Neural progenitor cell (in vitro differentiated cells): ENCODE measurements at regions not wholly inside any gene's neighbourhood (a gene's known extent, or its start where the extent isn't known, plus 50 kb on each side); places are given as distances from the start of the nearest gene placed in this dataset.

Experiments used
- DNase-seq: peaks from one replicate; pipeline ENCODE4 v3.0.0-alpha.2; 2016; ENCODE audit warnings: low spot score
- H2AFZ ChIP-seq: fragments of 200-600 bp; sonication (generic); replicated peaks from 2 replicates; pipeline ENCODE4 v1.6.1; 2016; ENCODE audit warnings: antibody characterized with exemption
- H3F3A ChIP-seq: fragments of 200-600 bp; sonication (generic); 2 replicates; pipeline ENCODE4 v1.6.1; 2016; ENCODE audit warnings: antibody characterized with exemption, low read depth
- H3K27ac ChIP-seq: fragments of 200-600 bp; sonication (generic); 2 replicates; pipeline ENCODE4 v1.5.1; 2016; ENCODE audit warnings: mild to moderate bottlenecking
- H3K27me3 ChIP-seq: fragments of 200-600 bp; sonication (generic); 2 replicates; pipeline ENCODE4 v1.6.1; 2016; ENCODE audit warnings: mild to moderate bottlenecking, moderate library complexity
- H3K36me3 ChIP-seq: fragments of 200-600 bp; sonication (generic); 2 replicates; pipeline ENCODE4 v1.5.1; 2016
- H3K4me1 ChIP-seq: fragments of 200-600 bp; sonication (generic); 2 replicates; pipeline ENCODE4 v1.6.1; 2016; ENCODE audit warnings: mixed run types
- H3K4me2 ChIP-seq: fragments of 200-600 bp; sonication (generic); 2 replicates; pipeline ENCODE4 v1.6.1; 2016
- H3K4me3 ChIP-seq: fragments of 200-600 bp; sonication (generic); 2 replicates; pipeline ENCODE4 v1.5.1; 2016
- H3K79me2 ChIP-seq: fragments of 200-600 bp; sonication (generic); 2 replicates; pipeline ENCODE4 v1.6.1; 2016; ENCODE audit warnings: low read depth
- H3K9ac ChIP-seq: fragments of 200-600 bp; sonication (generic); 2 replicates; pipeline ENCODE4 v1.6.1; 2016
- H3K9me3 ChIP-seq: fragments of 200-600 bp; sonication (generic); 2 replicates; pipeline ENCODE4 v1.5.1; 2016; ENCODE audit warnings: low read depth
- H4K20me1 ChIP-seq: fragments of 200-600 bp; sonication (generic); 2 replicates; pipeline ENCODE4 v1.6.1; 2016; ENCODE audit warnings: low read depth
- H3K27ac Mint-ChIP-seq: 3 replicates; pipeline ENCODE4 v1.8.0; 2021; ENCODE audit warnings: mixed read lengths
- H3K27me3 Mint-ChIP-seq: 2 replicates; pipeline ENCODE4 v1.8.0; 2022; ENCODE audit warnings: low read depth, mild to moderate bottlenecking, inconsistent platforms, moderate library complexity, mixed read lengths; ENCODE audit not compliant: insufficient read depth
- H3K36me3 Mint-ChIP-seq: 3 replicates; pipeline ENCODE4 v1.8.0; 2021; ENCODE audit warnings: mixed read lengths
- H3K4me1 Mint-ChIP-seq: 3 replicates; pipeline ENCODE4 v1.8.0; 2021; ENCODE audit warnings: mixed read lengths
- H3K4me3 Mint-ChIP-seq: 3 replicates; pipeline ENCODE4 v1.8.0; 2021; ENCODE audit warnings: mild to moderate bottlenecking, moderate library complexity, mixed read lengths
- H3K9me3 Mint-ChIP-seq: 3 replicates; pipeline ENCODE4 v1.8.0; 2020; ENCODE audit warnings: mixed read lengths
- EZH2 ChIP-seq: fragments of 200-600 bp; sonication (generic); IDR thresholded peaks from 2 replicates; pipeline ENCODE4 v1.6.1; 2017; ENCODE audit warnings: antibody characterized with exemption, mild to moderate bottlenecking, moderate library complexity
- EZH2phosphoT487 ChIP-seq: fragments of 200-600 bp; sonication (generic); IDR thresholded peaks from 2 replicates; pipeline ENCODE4 v1.6.1; 2017; ENCODE audit warnings: antibody characterized with exemption
- TF ChIP-seq, protein P1 (sequence below): fragments of 200-600 bp; sonication (generic); IDR thresholded peaks from 2 replicates; pipeline ENCODE4 v1.5.1; 2017; ENCODE audit warnings: antibody characterized with exemption, mild to moderate bottlenecking

- Histone ChIP-seq H2AFZ (no peak overlapping the region), H3K4me1 (peaks cover 2% of the 10 kb centered on the region), H3K27me3 (no peaks in the 10 kb centered on the region), H4K20me1 (no peaks in the 10 kb centered on the region), H3K79me2 (no peaks in the 10 kb centered on the region), H3F3A (no peaks in the 10 kb centered on the region), H3K27ac (no peak overlapping the region), H3K9ac (no peak overlapping the region), H3K36me3 (no peaks in the 10 kb centered on the region), H3K4me2 (no peak overlapping the region), H3K4me3 (no peak overlapping the region), H3K9me3 (no peaks in the 10 kb centered on the region)
- Mint-ChIP-seq H3K4me1 (no peaks in the 10 kb centered on the region), H3K4me3 (no peak overlapping the region), H3K36me3 (no peaks in the 10 kb centered on the region), H3K27me3 (peaks cover 2% of the 10 kb centered on the region), H3K27ac (no peak overlapping the region), H3K9me3 (no peaks in the 10 kb centered on the region)
- no peak for DNase-seq
- TF ChIP-seq EZH2 (no peak), EZH2phosphoT487 (no peak)
- TF ChIP-seq, protein P1, sequence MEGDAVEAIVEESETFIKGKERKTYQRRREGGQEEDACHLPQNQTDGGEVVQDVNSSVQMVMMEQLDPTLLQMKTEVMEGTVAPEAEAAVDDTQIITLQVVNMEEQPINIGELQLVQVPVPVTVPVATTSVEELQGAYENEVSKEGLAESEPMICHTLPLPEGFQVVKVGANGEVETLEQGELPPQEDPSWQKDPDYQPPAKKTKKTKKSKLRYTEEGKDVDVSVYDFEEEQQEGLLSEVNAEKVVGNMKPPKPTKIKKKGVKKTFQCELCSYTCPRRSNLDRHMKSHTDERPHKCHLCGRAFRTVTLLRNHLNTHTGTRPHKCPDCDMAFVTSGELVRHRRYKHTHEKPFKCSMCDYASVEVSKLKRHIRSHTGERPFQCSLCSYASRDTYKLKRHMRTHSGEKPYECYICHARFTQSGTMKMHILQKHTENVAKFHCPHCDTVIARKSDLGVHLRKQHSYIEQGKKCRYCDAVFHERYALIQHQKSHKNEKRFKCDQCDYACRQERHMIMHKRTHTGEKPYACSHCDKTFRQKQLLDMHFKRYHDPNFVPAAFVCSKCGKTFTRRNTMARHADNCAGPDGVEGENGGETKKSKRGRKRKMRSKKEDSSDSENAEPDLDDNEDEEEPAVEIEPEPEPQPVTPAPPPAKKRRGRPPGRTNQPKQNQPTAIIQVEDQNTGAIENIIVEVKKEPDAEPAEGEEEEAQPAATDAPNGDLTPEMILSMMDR: no peak
These were observed 153.7 kb downstream of the SETD4 start for GRCh38 chr21:35906586-35906985.

GRCh38 chr21:35905963-35906345 is 154.4 kb downstream of the SETD4 start:
- no peak overlapping the region for H3K9ac ChIP-seq
- H3K36me3 Mint-ChIP-seq: no peaks in the 10 kb centered on the region
- H3K4me2 ChIP-seq: no peak overlapping the region
- no peak overlapping the region for H3K27ac ChIP-seq
- H3K4me3 ChIP-seq: no peak overlapping the region
- H3K27me3 ChIP-seq: no peaks in the 10 kb centered on the region
- no peaks in the 10 kb centered on the region for H3K9me3 Mint-ChIP-seq
- no peaks in the 10 kb centered on the region for H3K36me3 ChIP-seq
- H3F3A ChIP-seq: no peaks in the 10 kb centered on the region
- H3K4me3 Mint-ChIP-seq: no peak overlapping the region
- no peaks in the 10 kb centered on the region for H4K20me1 ChIP-seq
- no peak overlapping the region for H3K27ac Mint-ChIP-seq
- no peak for DNase-seq
- peaks cover 2% of the 10 kb centered on the region for H3K27me3 Mint-ChIP-seq
- no peaks in the 10 kb centered on the region for H3K4me1 Mint-ChIP-seq
- no peaks in the 10 kb centered on the region for H3K9me3 ChIP-seq
- no peaks in the 10 kb centered on the region for H3K79me2 ChIP-seq
- H2AFZ ChIP-seq: no peak overlapping the region
- no peak for TF ChIP-seq EZH2phosphoT487
- TF ChIP-seq, protein P1: no peak
- no peak for TF ChIP-seq EZH2
- no peaks in the 10 kb centered on the region for H3K4me1 ChIP-seq

- H3K4me1 Mint-ChIP-seq: no peaks in the 10 kb centered on the region
- no peak overlapping the region for H3K4me3 Mint-ChIP-seq
- H3K27ac Mint-ChIP-seq: no peak overlapping the region
- no peak overlapping the region for H3K27ac ChIP-seq
- no peaks in the 10 kb centered on the region for H3K9me3 ChIP-seq
- no peak overlapping the region for H3K4me2 ChIP-seq
- no peak overlapping the region for H3K4me3 ChIP-seq
- no peaks in the 10 kb centered on the region for H3K9me3 Mint-ChIP-seq
- H3K27me3 ChIP-seq: no peaks in the 10 kb centered on the region
- H2AFZ ChIP-seq: no peak overlapping the region
- H3K9ac ChIP-seq: no peak overlapping the region
- H4K20me1 ChIP-seq: no peaks in the 10 kb centered on the region
- no peaks in the 10 kb centered on the region for H3K36me3 ChIP-seq
- H3K36me3 Mint-ChIP-seq: no peaks in the 10 kb centered on the region
- TF ChIP-seq EZH2 (no peak), EZH2phosphoT487 (no peak)
- TF ChIP-seq, protein P1: no peak
- H3F3A ChIP-seq: no peaks in the 10 kb centered on the region
- peaks cover 2% of the 10 kb centered on the region for H3K27me3 Mint-ChIP-seq
- DNase-seq: no peak
- H3K4me1 ChIP-seq: no peaks in the 10 kb centered on the region
- H3K79me2 ChIP-seq: no peaks in the 10 kb centered on the region
These were observed 155.0 kb downstream of the SETD4 start for GRCh38 chr21:35905096-35905962.
